ENCODE measurements at regions not wholly inside any gene's neighbourhood (a gene's known extent, or its start where the extent isn't known, plus 50 kb on each side); places are given as distances from the start of the nearest gene placed in this dataset.

DNA sequence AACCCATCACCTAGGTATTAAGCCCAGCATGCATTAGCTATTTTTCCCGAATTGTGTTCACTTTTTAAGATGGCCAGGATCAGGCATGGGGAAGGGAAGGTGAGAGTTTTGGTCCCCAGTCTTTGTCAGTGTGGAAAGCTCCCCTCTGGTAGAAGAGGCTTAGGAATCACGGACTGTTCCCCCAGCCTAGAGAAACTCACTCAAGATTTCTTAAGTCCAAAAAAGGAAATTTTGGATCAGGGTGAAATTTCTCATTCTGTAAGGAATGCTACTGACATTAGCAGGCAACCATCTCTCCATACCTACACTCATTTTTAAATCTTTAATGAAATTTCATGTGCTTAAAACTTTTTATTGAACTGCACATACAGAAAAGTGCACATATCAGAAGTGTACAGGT, 70.3 kb upstream of the GALNT15 start:
- TF ChIP-seq PAX5 (IDR thresholded peaks at IDR 0.05; ENCODE audit: insufficient read depth, low read length, severe bottlenecking) = no peak
- TF ChIP-seq TAF1 (IDR thresholded peaks at IDR 0.05; ENCODE audit: low read depth, low read length) = no peak
- no peak for TF ChIP-seq SPI1 (IDR thresholded peaks at IDR 0.05; ENCODE audit: low read depth, low read length)
- TF ChIP-seq POU2F2 (IDR thresholded peaks at IDR 0.05; ENCODE audit: low read depth, low read length) = no peak
- TF ChIP-seq POLR2AphosphoS5 (IDR thresholded peaks at IDR 0.05; ENCODE audit: low read depth, low read length) = no peak
- TF ChIP-seq POLR2A (IDR thresholded peaks at IDR 0.05; ENCODE audit: low read depth, low read length) = no peak
- FAIRE-seq (no peak), DNase-seq (ENCODE audit: insufficient read length, low spot score) (no peak)

DNA sequence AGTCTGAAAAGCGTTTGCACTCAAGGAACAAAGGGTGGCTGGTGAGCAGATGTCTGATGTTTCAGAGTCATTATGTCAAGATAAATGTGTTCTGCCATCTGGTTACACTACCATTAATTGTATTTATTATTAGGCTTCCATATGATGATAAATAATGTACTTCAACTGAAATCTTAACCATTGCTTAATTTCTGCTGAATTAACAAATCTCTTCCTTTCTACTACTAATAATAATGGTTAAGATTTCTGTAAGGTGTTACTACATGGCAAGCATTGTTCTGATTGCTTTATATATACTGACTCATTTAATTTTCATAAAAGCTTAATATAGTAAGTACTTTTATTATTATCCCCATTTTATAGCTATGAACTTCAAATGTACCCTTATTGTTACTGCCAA, 68.4 kb upstream of the GALNT15 start:
- no peak for FAIRE-seq
- DNase-seq (ENCODE audit: insufficient read length, low spot score) = no peak
- TF ChIP-seq PAX5 (IDR thresholded peaks at IDR 0.05; ENCODE audit: insufficient read depth, low read length, severe bottlenecking) = no peak
- TF ChIP-seq POU2F2 (IDR thresholded peaks at IDR 0.05; ENCODE audit: low read depth, low read length) = no peak
- TF ChIP-seq SPI1 (IDR thresholded peaks at IDR 0.05; ENCODE audit: low read depth, low read length) = no peak
- no peak for TF ChIP-seq TAF1 (IDR thresholded peaks at IDR 0.05; ENCODE audit: low read depth, low read length)
- no peak for TF ChIP-seq POLR2AphosphoS5 (IDR thresholded peaks at IDR 0.05; ENCODE audit: low read depth, low read length)
- TF ChIP-seq POLR2A (IDR thresholded peaks at IDR 0.05; ENCODE audit: low read depth, low read length) = no peak

DNA sequence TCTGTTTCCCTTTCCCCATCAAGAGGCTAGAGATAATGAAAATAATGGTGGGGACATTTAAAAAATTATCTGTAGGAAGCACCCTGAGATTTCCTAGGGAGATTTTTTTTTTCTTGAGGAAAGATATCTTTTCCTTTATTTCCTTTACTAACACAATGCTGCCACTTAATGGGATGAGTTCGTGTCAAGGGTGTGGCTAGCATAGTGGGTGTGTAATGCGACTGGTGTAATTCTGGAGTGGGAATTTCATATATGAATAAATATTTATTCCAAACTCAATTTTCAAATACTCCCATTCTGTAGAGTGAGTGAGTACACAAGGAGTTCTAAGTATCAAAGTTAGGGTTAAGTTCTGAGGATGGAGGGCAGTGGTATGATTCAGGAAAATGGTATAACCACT, 66.1 kb upstream of the GALNT15 start:
- DNase-seq (ENCODE audit: insufficient read length, low spot score) (no peak), FAIRE-seq (no peak)
- TF ChIP-seq TAF1 (IDR thresholded peaks at IDR 0.05; ENCODE audit: low read depth, low read length) = no peak
- TF ChIP-seq SPI1 (IDR thresholded peaks at IDR 0.05; ENCODE audit: low read depth, low read length) = no peak
- TF ChIP-seq PAX5 (IDR thresholded peaks at IDR 0.05; ENCODE audit: insufficient read depth, low read length, severe bottlenecking) = no peak
- TF ChIP-seq POU2F2 (IDR thresholded peaks at IDR 0.05; ENCODE audit: low read depth, low read length) = no peak
- TF ChIP-seq POLR2AphosphoS5 (IDR thresholded peaks at IDR 0.05; ENCODE audit: low read depth, low read length) = no peak
- no peak for TF ChIP-seq POLR2A (IDR thresholded peaks at IDR 0.05; ENCODE audit: low read depth, low read length)

DNA sequence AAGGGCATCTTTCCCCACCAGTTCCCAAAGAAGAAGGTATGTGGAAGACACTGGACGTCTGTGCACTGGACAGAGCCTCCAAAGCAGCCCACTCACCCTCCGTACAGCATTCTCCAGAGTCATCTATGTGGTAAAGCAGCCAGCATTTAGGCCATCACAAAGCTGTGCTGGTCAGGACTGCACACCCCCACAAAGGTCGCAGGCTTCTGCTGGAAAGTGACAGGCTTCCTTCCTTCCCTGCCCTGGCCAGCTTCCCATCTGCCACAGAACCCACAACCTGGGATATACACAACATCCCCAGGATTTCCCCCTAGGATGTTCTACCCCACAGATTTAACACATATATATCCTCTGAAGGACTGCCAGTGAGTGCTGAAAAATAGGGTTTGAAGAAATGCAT, 64.6 kb upstream of the GALNT15 start:
- DNase-seq (ENCODE audit: insufficient read length, low spot score) (no peak), FAIRE-seq (no peak)
- no peak for TF ChIP-seq SPI1 (IDR thresholded peaks at IDR 0.05; ENCODE audit: low read depth, low read length)
- TF ChIP-seq POLR2AphosphoS5 (IDR thresholded peaks at IDR 0.05; ENCODE audit: low read depth, low read length) = no peak
- no peak for TF ChIP-seq PAX5 (IDR thresholded peaks at IDR 0.05; ENCODE audit: insufficient read depth, low read length, severe bottlenecking)
- TF ChIP-seq POLR2A (IDR thresholded peaks at IDR 0.05; ENCODE audit: low read depth, low read length) = no peak

DNA sequence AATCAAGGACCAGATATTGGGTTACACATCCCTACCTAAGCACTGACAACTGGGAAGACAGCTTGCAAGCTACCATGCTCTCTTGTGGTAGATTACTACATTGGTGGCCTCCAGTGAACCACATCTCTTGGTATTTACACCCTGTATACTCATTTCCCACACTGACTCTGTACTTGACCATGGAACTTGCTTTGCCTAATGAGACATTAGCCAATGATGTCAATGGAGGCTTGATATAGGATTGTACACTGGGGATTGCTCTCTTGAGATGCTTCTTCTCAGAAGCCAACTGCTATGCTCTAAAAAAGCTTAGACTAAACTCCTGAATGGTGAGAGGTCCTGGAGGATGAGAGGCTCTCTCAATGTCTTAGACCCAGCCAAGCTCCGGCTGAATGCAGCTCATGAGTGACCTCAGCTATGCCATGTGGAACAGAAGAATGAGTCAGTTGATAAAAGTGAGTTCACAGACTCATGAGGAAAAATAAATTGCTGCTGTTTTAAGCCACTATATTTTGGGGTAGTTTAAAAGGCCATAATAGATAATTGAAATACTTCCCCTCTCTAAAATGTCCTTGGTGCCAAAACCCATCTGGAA, 61.5 kb upstream of the GALNT15 start:
- FAIRE-seq (no peak), DNase-seq (ENCODE audit: insufficient read length, low spot score) (no peak)
- TF ChIP-seq PAX5 (IDR thresholded peaks at IDR 0.05; ENCODE audit: insufficient read depth, low read length, severe bottlenecking) = no peak

DNA sequence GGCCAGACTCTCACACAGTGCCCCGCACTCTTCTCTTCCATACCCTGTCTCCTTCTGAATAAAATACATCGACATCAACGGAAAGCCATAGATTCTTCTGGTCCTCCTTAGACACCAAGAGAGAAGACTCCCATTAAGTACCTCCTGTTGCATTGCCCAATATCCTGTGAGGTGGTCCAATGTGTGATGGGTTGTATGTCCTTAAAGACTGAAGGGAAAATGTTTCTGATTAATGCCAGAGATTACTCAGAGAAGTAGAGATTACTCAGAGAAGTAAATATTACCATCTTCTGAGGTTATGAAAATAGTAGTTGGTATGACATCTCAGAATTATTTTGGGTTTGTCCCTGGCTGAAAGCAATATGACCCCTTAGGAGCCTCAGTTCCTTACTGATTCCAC, 60.8 kb upstream of the GALNT15 start:
- FAIRE-seq = no peak
- TF ChIP-seq POLR2A (IDR thresholded peaks at IDR 0.05; ENCODE audit: low read depth, low read length) (no peak), PAX5 (IDR thresholded peaks at IDR 0.05; ENCODE audit: insufficient read depth, low read length, severe bottlenecking) (no peak), POU2F2 (IDR thresholded peaks at IDR 0.05; ENCODE audit: low read depth, low read length) (no peak), POLR2AphosphoS5 (IDR thresholded peaks at IDR 0.05; ENCODE audit: low read depth, low read length) (no peak), TAF1 (IDR thresholded peaks at IDR 0.05; ENCODE audit: low read depth, low read length) (no peak), SPI1 (IDR thresholded peaks at IDR 0.05; ENCODE audit: low read depth, low read length) (no peak)
- no peak for DNase-seq (ENCODE audit: insufficient read length, low spot score)

DNA sequence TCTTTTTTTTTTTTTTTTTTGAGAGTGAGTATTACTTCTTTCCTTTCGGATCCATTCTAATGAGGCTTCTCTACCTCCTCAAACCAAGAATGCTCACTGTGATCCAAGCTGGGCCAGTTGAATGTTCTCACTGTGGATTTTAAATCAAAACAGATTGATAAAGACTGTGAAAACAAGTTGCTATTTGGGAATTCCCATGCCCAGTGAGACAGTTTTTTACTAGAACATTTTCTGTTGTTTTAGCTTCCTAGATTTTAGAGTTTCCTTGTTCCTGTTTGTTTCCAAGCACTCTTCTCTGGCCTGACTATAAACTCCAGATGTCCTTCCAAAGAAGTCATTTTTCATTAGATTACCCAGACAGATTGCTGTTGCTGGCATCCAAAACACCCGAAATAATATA, 60.1 kb upstream of the GALNT15 start:
- DNase-seq (ENCODE audit: insufficient read length, low spot score) (no peak), FAIRE-seq (no peak)
- no peak for TF ChIP-seq POLR2AphosphoS5 (IDR thresholded peaks at IDR 0.05; ENCODE audit: low read depth, low read length)
- TF ChIP-seq TAF1 (IDR thresholded peaks at IDR 0.05; ENCODE audit: low read depth, low read length) = no peak
- no peak for TF ChIP-seq PAX5 (IDR thresholded peaks at IDR 0.05; ENCODE audit: insufficient read depth, low read length, severe bottlenecking)
- no peak for TF ChIP-seq SPI1 (IDR thresholded peaks at IDR 0.05; ENCODE audit: low read depth, low read length)
- TF ChIP-seq POU2F2 (IDR thresholded peaks at IDR 0.05; ENCODE audit: low read depth, low read length) = no peak
- TF ChIP-seq POLR2A (IDR thresholded peaks at IDR 0.05; ENCODE audit: low read depth, low read length) = no peak

DNA sequence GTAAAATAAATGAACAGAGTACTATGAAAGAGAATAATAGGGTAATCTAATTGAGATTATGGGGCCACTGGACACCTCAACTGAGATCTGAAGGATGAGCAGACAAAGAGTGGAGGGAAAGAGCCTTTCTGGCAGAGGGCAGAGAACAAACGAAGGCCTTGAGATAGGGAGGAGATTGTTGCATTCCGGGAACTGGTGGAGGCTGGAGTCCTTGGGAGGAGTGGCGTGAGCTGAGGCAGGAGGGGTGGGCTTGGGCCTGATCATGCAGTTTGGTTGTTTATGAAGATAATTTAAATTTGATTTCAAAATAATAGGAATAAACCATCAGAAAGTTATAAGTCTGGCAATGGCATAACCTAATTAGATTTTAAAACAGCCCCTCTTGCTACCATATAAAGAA, 59.5 kb upstream of the GALNT15 start:
- no peak for TF ChIP-seq POLR2AphosphoS5 (IDR thresholded peaks at IDR 0.05; ENCODE audit: low read depth, low read length)
- no peak for TF ChIP-seq PAX5 (IDR thresholded peaks at IDR 0.05; ENCODE audit: insufficient read depth, low read length, severe bottlenecking)
- TF ChIP-seq POLR2A (IDR thresholded peaks at IDR 0.05; ENCODE audit: low read depth, low read length) = no peak
- no peak for TF ChIP-seq POU2F2 (IDR thresholded peaks at IDR 0.05; ENCODE audit: low read depth, low read length)
- no peak for TF ChIP-seq SPI1 (IDR thresholded peaks at IDR 0.05; ENCODE audit: low read depth, low read length)
- no peak for TF ChIP-seq TAF1 (IDR thresholded peaks at IDR 0.05; ENCODE audit: low read depth, low read length)
- FAIRE-seq = no peak
- DNase-seq (ENCODE audit: insufficient read length, low spot score) = no peak

DNA sequence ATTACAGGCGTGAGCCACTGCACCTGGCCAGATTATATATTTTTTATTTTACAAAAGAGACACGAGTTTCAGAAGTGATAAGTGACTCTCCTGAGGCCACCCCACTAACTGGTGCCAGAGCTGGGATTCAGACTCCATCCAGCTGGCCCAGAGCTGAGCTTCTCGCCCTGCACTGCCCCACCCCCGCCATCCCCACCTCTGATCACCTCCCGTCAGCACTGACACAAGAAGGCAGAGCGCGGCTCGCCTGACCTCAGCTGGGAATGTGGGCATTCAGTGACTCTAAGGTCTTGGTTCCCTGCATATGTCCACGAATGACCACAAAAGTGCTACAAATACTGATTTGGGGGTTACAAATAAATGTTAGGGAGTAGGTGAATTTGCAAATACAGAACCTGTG, 56.1 kb upstream of the GALNT15 start:
- FAIRE-seq = no peak
- DNase-seq (ENCODE audit: insufficient read length, low spot score) = no peak
- TF ChIP-seq SPI1 (IDR thresholded peaks at IDR 0.05; ENCODE audit: low read depth, low read length) (no peak), POLR2AphosphoS5 (IDR thresholded peaks at IDR 0.05; ENCODE audit: low read depth, low read length) (no peak), TAF1 (IDR thresholded peaks at IDR 0.05; ENCODE audit: low read depth, low read length) (no peak), PAX5 (IDR thresholded peaks at IDR 0.05; ENCODE audit: insufficient read depth, low read length, severe bottlenecking) (no peak), POLR2A (IDR thresholded peaks at IDR 0.05; ENCODE audit: low read depth, low read length) (no peak), POU2F2 (IDR thresholded peaks at IDR 0.05; ENCODE audit: low read depth, low read length) (no peak)

DNA sequence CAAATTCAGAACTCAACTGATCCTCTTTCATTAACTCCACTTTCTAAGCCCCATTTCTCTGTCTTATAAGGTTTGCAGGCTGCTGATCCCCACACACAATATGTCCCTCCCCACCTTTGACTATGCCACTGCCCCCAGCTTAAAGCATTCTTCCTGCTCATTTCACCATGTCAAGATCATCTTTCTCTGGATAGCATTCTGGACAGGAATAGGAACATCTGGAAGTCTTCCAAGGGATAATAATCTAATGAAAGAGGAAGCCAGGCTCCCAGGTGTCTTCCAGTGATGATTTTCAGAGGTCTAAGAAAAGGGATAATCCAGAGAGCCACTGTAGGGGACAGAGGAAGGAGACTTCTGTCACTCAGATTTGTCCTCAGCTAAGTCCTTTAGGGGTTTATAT, 54.6 kb upstream of the GALNT15 start:
- FAIRE-seq (no peak), DNase-seq (ENCODE audit: insufficient read length, low spot score) (no peak)
- no peak for TF ChIP-seq SPI1 (IDR thresholded peaks at IDR 0.05; ENCODE audit: low read depth, low read length)

Measured in GM12891 (cell line).